CMK (cell line): ENCODE measurements at regions not wholly inside any gene's neighbourhood (a gene's known extent, or its start where the extent isn't known, plus 50 kb on each side); places are given as distances from the start of the nearest gene placed in this dataset.

Experiments used
- DNase-seq: peaks from one replicate; pipeline ENCODE4 v3.0.0-alpha.2; 2010; ENCODE audit warnings: low read depth

GRCh38 chr16:73214825-73215677, 167.1 kb upstream of the ZFHX3 start:
- DNase-seq: no peak

GRCh38 chr16:73213732-73214455, 166.0 kb upstream of the ZFHX3 start:
- no peak for DNase-seq

- DNase-seq: no peak
Observed at GRCh38 chr16:73212431-73212830, 164.5 kb upstream of the ZFHX3 start.

GRCh38 chr16:73210686-73211085, 162.8 kb upstream of the ZFHX3 start:
- no peak for DNase-seq

- DNase-seq: no peak
Observed at GRCh38 chr16:73210084-73210483, 162.2 kb upstream of the ZFHX3 start.

- no peak for DNase-seq
Observed at GRCh38 chr16:73209190-73209589, 161.3 kb upstream of the ZFHX3 start.

GRCh38 chr16:73206151-73206707, 158.3 kb upstream of the ZFHX3 start:
- no peak for DNase-seq

GRCh38 chr16:73205153-73205886, 157.4 kb upstream of the ZFHX3 start:
- DNase-seq: no peak

GRCh38 chr16:73204359-73205152, 156.6 kb upstream of the ZFHX3 start:
- DNase-seq: no peak

GRCh38 chr16:73202161-73202729, 154.3 kb upstream of the ZFHX3 start:
- no peak for DNase-seq

GRCh38 chr16:73199214-73199613, 151.3 kb upstream of the ZFHX3 start:
- no peak for DNase-seq

GRCh38 chr16:73198481-73198880, 150.6 kb upstream of the ZFHX3 start:
- no peak for DNase-seq

- no peak for DNase-seq
Observed at GRCh38 chr16:73197598-73197997, 149.7 kb upstream of the ZFHX3 start.

GRCh38 chr16:73196670-73197069, 148.7 kb upstream of the ZFHX3 start:
- peak; percentile 24 for DNase-seq

GRCh38 chr16:73193464-73193863, 145.5 kb upstream of the ZFHX3 start:
- DNase-seq: no peak

- no peak for DNase-seq
Observed at GRCh38 chr16:73192232-73192894, 144.4 kb upstream of the ZFHX3 start.

GRCh38 chr16:73191660-73192046, 143.7 kb upstream of the ZFHX3 start:
- no peak for DNase-seq

- DNase-seq: no peak
Observed at GRCh38 chr16:73190688-73191659, 143.0 kb upstream of the ZFHX3 start.

GRCh38 chr16:73190256-73190655, 142.3 kb upstream of the ZFHX3 start:
- no peak for DNase-seq
